ENCODE measurements at regions not wholly inside any gene's neighbourhood (a gene's known extent, or its start where the extent isn't known, plus 50 kb on each side); places are given as distances from the start of the nearest gene placed in this dataset.

DNA sequence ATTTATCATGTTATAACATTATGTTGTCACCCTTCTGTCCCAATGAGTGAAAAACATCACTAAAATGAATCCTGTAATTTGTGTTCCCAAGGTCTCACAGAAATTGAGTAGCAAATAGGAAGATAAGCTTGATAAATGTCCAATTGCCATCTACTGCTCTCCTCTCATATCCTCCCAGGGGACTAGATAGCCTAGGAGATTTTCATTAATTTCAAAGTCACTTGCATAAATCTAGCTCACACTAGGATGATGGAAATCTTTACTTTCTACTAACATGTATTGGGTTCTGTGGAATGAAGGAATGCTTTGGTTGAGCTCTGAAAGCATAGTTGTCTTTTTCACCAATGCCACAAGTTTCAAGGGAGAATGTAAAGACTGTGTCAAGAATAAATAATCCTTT is 605.5 kb upstream of the CDH7 start:
- H3K9me2 ChIP-seq (replicated peaks; ENCODE audit: control insufficient read depth, low read length), result no peaks in the 10 kb centered on the region
- no peak overlapping the region for H3K27ac ChIP-seq (ENCODE audit: low read depth, low read length)
- H3K79me2 ChIP-seq (ENCODE audit: control insufficient read depth, low read length), result no peaks in the 10 kb centered on the region
- H3K27me3 ChIP-seq (ENCODE audit: control insufficient read depth, low read length), result no peaks in the 10 kb centered on the region
- TF ChIP-seq EZH2phosphoT487 (IDR thresholded peaks at IDR 0.05; ENCODE audit: borderline replicate concordance, low read length) (no peak), CTCF (IDR thresholded peaks at IDR 0.05; ENCODE audit: low read depth, low read length, poor library complexity, severe bottlenecking) (no peak)
- no peaks in the 10 kb centered on the region for H3K36me3 ChIP-seq (ENCODE audit: control insufficient read depth, low read length)
- H3K4me3 ChIP-seq (ENCODE audit: low read length), result no peak overlapping the region
- H4K20me1 ChIP-seq (ENCODE audit: control insufficient read depth, insufficient read depth, low read depth, low read length), result no peaks in the 10 kb centered on the region
- H3K4me2 ChIP-seq (ENCODE audit: low read length), result no peak overlapping the region
- H3K9me3 ChIP-seq (ENCODE audit: control insufficient read depth, insufficient read depth, low read length), result no peaks in the 10 kb centered on the region
- no peaks in the 10 kb centered on the region for H3K4me1 ChIP-seq (ENCODE audit: control insufficient read depth, low read length)
- no peaks in the 10 kb centered on the region for H3F3A ChIP-seq (ENCODE audit: control insufficient read depth, insufficient read depth)

DNA sequence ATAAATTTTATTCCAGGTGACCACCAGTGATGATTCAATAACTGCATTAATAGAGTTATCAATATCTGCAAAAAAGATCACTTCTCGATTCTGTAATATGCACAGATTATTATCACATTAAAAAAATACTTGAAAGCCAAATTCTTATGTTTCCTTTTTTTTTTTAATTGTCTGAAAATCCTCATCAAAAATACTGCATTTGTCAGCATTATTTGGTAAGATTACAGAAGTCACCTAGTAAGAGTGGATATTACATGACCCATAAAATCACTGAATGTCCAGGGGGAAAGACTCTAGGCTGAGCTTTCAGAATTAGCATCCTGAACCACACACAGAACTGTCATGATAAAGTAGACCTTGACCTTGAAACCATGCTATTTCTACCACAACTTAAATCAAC is 617.2 kb upstream of the CDH7 start:
- no peak for TF ChIP-seq CTCF (IDR thresholded peaks at IDR 0.05; ENCODE audit: low read depth, low read length, poor library complexity, severe bottlenecking)
- no peaks in the 10 kb centered on the region for H3K27me3 ChIP-seq (ENCODE audit: control insufficient read depth, low read length)

GRCh38 chr18:65124633-65125032 is 626.2 kb upstream of the CDH7 start:
- Histone ChIP-seq H3F3A (ENCODE audit: control insufficient read depth, insufficient read depth) (no peaks in the 10 kb centered on the region), H3K27me3 (ENCODE audit: control insufficient read depth, low read length) (no peaks in the 10 kb centered on the region), H3K9me2 (replicated peaks; ENCODE audit: control insufficient read depth, low read length) (no peaks in the 10 kb centered on the region), H3K27ac (ENCODE audit: low read depth, low read length) (no peak overlapping the region), H4K20me1 (ENCODE audit: control insufficient read depth, insufficient read depth, low read depth, low read length) (no peaks in the 10 kb centered on the region), H3K36me3 (ENCODE audit: control insufficient read depth, low read length) (no peaks in the 10 kb centered on the region), H3K4me1 (ENCODE audit: control insufficient read depth, low read length) (no peaks in the 10 kb centered on the region), H3K4me2 (ENCODE audit: low read length) (no peak overlapping the region), H3K79me2 (ENCODE audit: control insufficient read depth, low read length) (no peaks in the 10 kb centered on the region), H3K4me3 (ENCODE audit: low read length) (no peak overlapping the region), H3K9me3 (ENCODE audit: control insufficient read depth, insufficient read depth, low read length) (peaks cover 21% of the 10 kb centered on the region)
- TF ChIP-seq EZH2phosphoT487 (IDR thresholded peaks at IDR 0.05; ENCODE audit: borderline replicate concordance, low read length) (no peak), CTCF (IDR thresholded peaks at IDR 0.05; ENCODE audit: low read depth, low read length, poor library complexity, severe bottlenecking) (no peak)

More for the DNA sequence above, 617.2 kb upstream of the CDH7 start:
- H3K36me3 ChIP-seq (ENCODE audit: control insufficient read depth, low read length), result no peaks in the 10 kb centered on the region
- H3K27ac ChIP-seq (ENCODE audit: low read depth, low read length), result no peak overlapping the region
- no peaks in the 10 kb centered on the region for H3K9me3 ChIP-seq (ENCODE audit: control insufficient read depth, insufficient read depth, low read length)
- H3K9me2 ChIP-seq (replicated peaks; ENCODE audit: control insufficient read depth, low read length), result no peaks in the 10 kb centered on the region
- H3K4me1 ChIP-seq (ENCODE audit: control insufficient read depth, low read length), result no peaks in the 10 kb centered on the region
- no peak overlapping the region for H3K4me3 ChIP-seq (ENCODE audit: low read length)
- no peaks in the 10 kb centered on the region for H3K79me2 ChIP-seq (ENCODE audit: control insufficient read depth, low read length)
- H3F3A ChIP-seq (ENCODE audit: control insufficient read depth, insufficient read depth), result no peaks in the 10 kb centered on the region
- H3K4me2 ChIP-seq (ENCODE audit: low read length), result no peak overlapping the region
- H4K20me1 ChIP-seq (ENCODE audit: control insufficient read depth, insufficient read depth, low read depth, low read length), result no peaks in the 10 kb centered on the region

- Histone ChIP-seq H3K4me2 (ENCODE audit: low read length) (no peak overlapping the region), H3K4me3 (ENCODE audit: low read length) (no peak overlapping the region), H3K27me3 (ENCODE audit: control insufficient read depth, low read length) (no peaks in the 10 kb centered on the region), H3K79me2 (ENCODE audit: control insufficient read depth, low read length) (no peaks in the 10 kb centered on the region), H3K9me3 (ENCODE audit: control insufficient read depth, insufficient read depth, low read length) (no peaks in the 10 kb centered on the region), H3K4me1 (ENCODE audit: control insufficient read depth, low read length) (no peaks in the 10 kb centered on the region), H3K27ac (ENCODE audit: low read depth, low read length) (no peak overlapping the region), H3K36me3 (ENCODE audit: control insufficient read depth, low read length) (no peaks in the 10 kb centered on the region), H3K9me2 (replicated peaks; ENCODE audit: control insufficient read depth, low read length) (no peaks in the 10 kb centered on the region), H3F3A (ENCODE audit: control insufficient read depth, insufficient read depth) (no peaks in the 10 kb centered on the region), H4K20me1 (ENCODE audit: control insufficient read depth, insufficient read depth, low read depth, low read length) (no peaks in the 10 kb centered on the region)
- no peak for TF ChIP-seq CTCF (IDR thresholded peaks at IDR 0.05; ENCODE audit: low read depth, low read length, poor library complexity, severe bottlenecking)
- no peak for TF ChIP-seq EZH2phosphoT487 (IDR thresholded peaks at IDR 0.05; ENCODE audit: borderline replicate concordance, low read length)
Measured at GRCh38 chr18:65103864-65104263, 646.9 kb upstream of the CDH7 start.
